NCI-H345 treated with DMSO at 0.1 percent for 48 hours (cell line): ENCODE measurements at regions not wholly inside any gene's neighbourhood (a gene's known extent, or its start where the extent isn't known, plus 50 kb on each side); places are given as distances from the start of the nearest gene placed in this dataset.
A peak's percentile ranks its signal among the peaks of the same experiment; 100 is the strongest.
"Not testable (repeated sequence)": the region's sequence is repeated elsewhere in the genome, so short reads cannot be mapped to it uniquely, and the experiment has no call there.

Source experiments
- DNase-seq: peaks from one replicate; lab custom pipeline; 2025; ENCODE audit not compliant: unreplicated experiment; lab: John Stamatoyannopoulos, UW

DNA sequence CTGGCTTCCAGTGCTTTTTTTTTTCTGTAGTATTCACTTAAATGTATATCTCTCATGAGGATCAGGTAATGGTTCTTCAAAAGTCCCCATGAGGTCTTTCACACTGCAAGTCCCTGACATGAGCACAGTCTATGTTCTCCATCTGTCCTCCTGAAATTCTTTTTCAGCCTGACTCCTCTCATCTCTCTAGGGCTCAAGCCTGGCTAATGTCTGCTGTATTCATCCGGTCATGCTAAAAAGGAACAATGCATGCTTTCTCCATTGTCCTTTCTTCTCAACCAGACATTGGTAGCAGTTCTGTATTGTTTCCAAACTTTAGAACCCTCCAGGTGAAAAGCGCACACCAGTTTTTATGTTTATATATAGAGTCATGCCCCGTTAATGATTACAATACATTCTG is 368.3 kb upstream of the OLFM3 start:
- peak; percentile 18 for DNase-seq

DNA sequence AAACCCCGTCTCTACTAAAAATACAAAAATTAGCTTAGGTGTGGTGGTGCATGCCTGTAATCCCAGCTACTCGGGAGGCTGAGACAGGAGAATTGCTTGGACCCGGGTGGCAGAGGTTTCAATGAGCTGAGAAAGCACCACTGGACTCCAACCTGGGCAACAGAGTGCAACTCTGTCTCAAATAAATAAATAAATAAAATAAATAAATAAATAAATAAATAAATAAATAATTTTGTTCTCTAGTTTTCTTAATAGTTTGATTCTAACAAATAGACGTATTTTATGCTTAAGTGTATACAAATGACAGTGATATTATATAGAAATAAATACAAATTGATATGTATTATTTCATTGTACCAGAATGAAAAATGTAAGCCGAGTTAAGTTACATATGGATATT is 339.9 kb upstream of the OLFM3 start:
- DNase-seq = no peak

- no peak for DNase-seq
Observed at GRCh38 chr1:102318104-102318806, 321.5 kb upstream of the OLFM3 start.

GRCh38 chr1:102315096-102315495 is 318.4 kb upstream of the OLFM3 start:
- no peak for DNase-seq

- no peak for DNase-seq
Observed at GRCh38 chr1:102296116-102296515, 299.4 kb upstream of the OLFM3 start.

- DNase-seq = no peak
Observed at GRCh38 chr1:102282955-102283354, 286.2 kb upstream of the OLFM3 start.

DNA sequence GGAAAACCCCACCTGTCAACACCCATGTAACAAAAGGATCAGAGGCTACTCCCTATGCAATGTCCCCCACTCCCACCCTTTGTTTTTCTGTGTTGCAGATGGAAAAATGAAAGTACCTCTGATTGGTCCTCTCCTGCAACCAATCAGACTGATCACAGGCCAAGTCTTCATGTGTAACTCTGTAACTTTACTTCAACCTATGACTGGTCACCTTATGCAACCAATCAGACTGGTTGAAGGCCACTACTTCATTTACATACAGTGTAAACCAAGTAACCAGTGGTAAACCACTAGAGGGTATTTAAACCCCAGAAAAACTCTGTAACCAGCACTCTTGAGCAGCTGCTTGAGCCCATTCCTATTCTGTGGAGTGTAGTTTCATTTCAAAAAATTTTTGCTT is 266.3 kb upstream of the OLFM3 start:
- DNase-seq = no peak

GRCh38 chr1:102252731-102253505 is 256.2 kb upstream of the OLFM3 start:
- no peak for DNase-seq

GRCh38 chr1:102241431-102242338 is 245.0 kb upstream of the OLFM3 start:
- DNase-seq = no peak

- DNase-seq = no peak
Observed at GRCh38 chr1:102239247-102239646, 242.5 kb upstream of the OLFM3 start.

DNA sequence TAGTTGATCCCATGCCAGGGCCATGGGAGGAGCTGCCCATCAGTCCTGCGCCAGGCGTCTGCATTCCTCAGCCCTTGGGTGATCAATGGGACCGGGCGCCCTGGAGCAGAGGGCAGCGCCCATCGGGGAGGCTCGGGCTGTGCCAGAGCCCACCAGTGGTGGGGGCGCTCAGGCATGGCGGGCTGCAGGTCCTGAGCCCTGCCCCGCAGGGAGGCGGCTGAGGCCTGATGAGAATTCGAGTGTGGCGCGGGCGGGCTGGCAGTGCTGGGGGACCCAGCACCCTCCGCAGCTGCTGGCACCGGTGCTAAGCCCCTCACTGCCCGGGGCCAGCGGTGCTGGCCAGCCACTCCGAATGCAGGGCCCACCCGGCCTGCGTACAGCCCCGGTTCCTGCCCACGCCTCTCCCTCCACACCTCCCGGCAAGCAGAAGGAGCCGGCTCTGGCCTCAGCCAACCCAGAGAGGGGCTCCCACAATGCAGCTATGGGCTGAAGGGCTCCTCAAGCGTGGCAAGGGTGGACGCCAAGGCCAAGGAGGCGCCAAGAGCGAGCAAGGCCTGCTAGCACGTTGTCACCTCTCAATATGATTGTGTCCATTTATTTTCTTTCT is 238.1 kb upstream of the OLFM3 start:
- no peak for DNase-seq

GRCh38 chr1:102219463-102219862 is 222.7 kb upstream of the OLFM3 start:
- DNase-seq = no peak

- DNase-seq = not testable (repeated sequence)
Observed at GRCh38 chr1:102210891-102211290, 214.2 kb upstream of the OLFM3 start.

DNA sequence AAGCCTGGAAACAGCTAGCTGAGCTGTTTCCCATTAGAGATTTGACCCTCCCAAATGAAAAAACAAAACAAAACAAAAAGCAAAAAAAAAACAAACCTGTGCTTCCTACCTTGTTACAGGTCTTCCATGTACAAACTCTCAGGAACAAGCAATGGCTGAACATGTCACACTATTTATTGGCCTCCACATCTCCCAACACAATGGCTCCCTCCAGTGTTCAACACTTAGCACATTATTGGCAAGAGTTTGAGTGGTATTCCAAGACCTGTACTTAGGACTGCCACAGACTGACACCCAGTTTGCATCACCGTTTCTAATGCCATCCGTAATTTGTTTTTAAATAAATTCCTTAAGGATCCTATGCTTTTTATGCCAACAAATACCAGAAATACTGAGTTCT is 195.0 kb upstream of the OLFM3 start:
- peak; percentile 43 for DNase-seq

DNA sequence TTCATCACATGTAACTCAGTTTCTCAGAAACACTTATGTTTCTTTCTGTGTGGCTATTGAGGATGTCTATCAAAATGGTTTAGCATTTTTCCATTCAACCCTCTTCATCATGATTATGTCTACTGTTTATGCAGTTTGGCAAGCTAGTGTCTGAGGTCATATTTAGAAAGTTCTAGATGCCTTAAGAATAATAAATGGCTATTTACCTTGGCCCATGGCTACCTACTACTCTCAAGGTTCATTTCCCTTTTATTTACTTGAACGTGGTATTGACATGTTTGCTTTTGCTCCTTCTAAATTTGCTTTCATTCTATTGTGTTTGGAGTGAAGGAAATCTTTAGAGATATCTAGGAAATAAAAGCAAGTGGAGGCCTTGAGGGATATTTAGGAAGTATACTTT is 193.7 kb upstream of the OLFM3 start:
- no peak for DNase-seq

- no peak for DNase-seq
Observed at GRCh38 chr1:102186536-102186935, 189.8 kb upstream of the OLFM3 start.

- no peak for DNase-seq
Observed at GRCh38 chr1:102185260-102185659, 188.5 kb upstream of the OLFM3 start.

GRCh38 chr1:102184477-102184876 is 187.8 kb upstream of the OLFM3 start:
- no peak for DNase-seq

DNA sequence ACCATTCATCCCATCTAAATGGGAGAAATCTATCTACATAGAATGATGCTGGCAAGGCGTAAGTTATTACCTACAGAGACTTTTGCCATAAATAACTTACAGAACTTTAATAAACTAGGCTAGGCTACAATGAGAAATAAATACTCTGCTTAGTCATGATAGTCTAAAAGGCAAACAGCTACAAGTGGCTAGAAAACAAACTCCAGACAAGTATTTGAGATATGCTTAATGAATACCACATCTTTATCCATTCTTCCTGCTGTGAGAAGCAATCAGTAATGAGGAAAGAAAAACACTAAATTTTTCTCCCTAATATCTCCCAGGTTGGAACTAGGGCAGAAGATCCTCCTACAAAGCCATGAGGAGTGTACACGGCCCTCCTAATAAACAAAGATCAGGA is 187.0 kb upstream of the OLFM3 start:
- no peak for DNase-seq

DNA sequence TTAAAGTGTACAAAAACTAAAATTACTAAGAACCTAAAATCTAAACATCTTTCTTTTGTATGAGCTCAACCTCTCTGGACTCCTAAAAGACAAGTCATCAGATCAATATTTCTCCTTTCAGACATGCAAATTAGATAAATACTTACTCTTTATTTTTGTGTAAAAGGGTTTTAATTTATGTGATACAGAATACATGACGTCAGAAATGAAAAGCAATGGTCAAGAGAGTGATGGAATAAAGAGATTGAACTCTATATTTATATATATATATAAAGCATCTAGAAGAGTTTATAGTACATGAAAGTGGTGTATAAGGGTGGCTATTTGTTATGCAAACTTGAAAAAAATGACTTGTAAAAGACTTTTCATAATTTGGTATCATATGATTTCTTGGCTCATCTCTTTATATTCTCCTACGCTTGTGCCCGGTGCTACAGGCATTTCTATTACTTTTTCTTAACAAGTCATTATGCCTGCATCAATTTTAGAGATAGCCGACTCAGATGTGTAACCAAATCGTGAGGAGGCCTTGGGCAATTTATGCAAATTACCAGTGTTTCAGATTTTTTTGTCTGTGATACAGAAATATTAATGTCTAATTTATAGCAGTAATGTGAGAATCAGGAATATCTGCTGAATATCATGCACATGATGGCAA is 186.0 kb upstream of the OLFM3 start:
- no peak for DNase-seq

GRCh38 chr1:102181341-102181740 is 184.6 kb upstream of the OLFM3 start:
- no peak for DNase-seq
